Transverse colon (tissue), 3 donors: ENCODE measurements at regions not wholly inside any gene's neighbourhood (a gene's known extent, or its start where the extent isn't known, plus 50 kb on each side); places are given as distances from the start of the nearest gene placed in this dataset.

Source experiments
- CTCF ChIP-seq, 5 experiments: fragments of 200-600 bp in 3 of 5; fragments of 450-650 bp in 2 of 5; sonication (generic) in 3 of 5; IDR thresholded peaks; 1 replicate in 2 of 5; 2 replicates in 3 of 5; pipeline ENCODE4 v1.5.1; 2016 to 2017; ENCODE audit warnings: antibody characterized with exemption in 5 of 5, inconsistent platforms in 3 of 5, mild to moderate bottlenecking in 2 of 5, moderate library complexity in 1 of 5
- EP300 ChIP-seq: sonication (generic); formaldehyde crosslinking; IDR thresholded peaks from one replicate; pipeline ENCODE4 v1.6.1; 2017; ENCODE audit warnings: antibody characterized with exemption, low read depth

GRCh38 chr7:47647181-47647917 lies 65.4 kb upstream of the TNS3 start:
- TF ChIP-seq EP300: no peak
- no peak for TF ChIP-seq CTCF (IDR thresholded peaks at IDR 0.05)
